ENCODE measurements at regions not wholly inside any gene's neighbourhood (a gene's known extent, or its start where the extent isn't known, plus 50 kb on each side); places are given as distances from the start of the nearest gene placed in this dataset.
"Not testable (repeated sequence)": the region's sequence is repeated elsewhere in the genome, so short reads cannot be mapped to it uniquely, and the experiment has no call there.

GRCh38 chr1:148334339-148335130 lies 148.6 kb downstream of the PPIAL4G start:
- no peak for DNase-seq (ENCODE audit: low read depth, low spot score)
- H3K4me3 ChIP-seq (ENCODE audit: low read depth, low read length), result peak overlapping the region; percentile 60
- TF ChIP-seq CTCF (IDR thresholded peaks at IDR 0.05; ENCODE audit: insufficient read depth, low read length, missing control alignments), result no peak
- CTCF ChIA-PET, result interaction anchor here (0.8 kb wide), 1 partner anchor 11 kb away, joined by 3 read pairs; no protein-coding TSS in a partner anchor
- POLR2A ChIA-PET, result no interaction called here

GRCh38 chr1:148333875-148334338 lies 149.2 kb downstream of the PPIAL4G start:
- DNase-seq (ENCODE audit: low read depth, low spot score), result no peak
- no peak for TF ChIP-seq CTCF (IDR thresholded peaks at IDR 0.05; ENCODE audit: insufficient read depth, low read length, missing control alignments)
- POLR2A ChIA-PET, result no interaction called here
- H3K4me3 ChIP-seq (ENCODE audit: low read depth, low read length), result peak overlapping the region; percentile 60
- CTCF ChIA-PET, result interaction anchor here (0.8 kb wide), 1 partner anchor 12 kb away, joined by 3 read pairs; no protein-coding TSS in a partner anchor

- CTCF ChIA-PET, result no interaction called here
- no peak overlapping the region for H3K4me3 ChIP-seq (ENCODE audit: low read depth, low read length)
- no peak for DNase-seq (ENCODE audit: low read depth, low spot score)
- POLR2A ChIA-PET, result no interaction called here
- no peak for TF ChIP-seq CTCF (IDR thresholded peaks at IDR 0.05; ENCODE audit: insufficient read depth, low read length, missing control alignments)
These were observed 154.2 kb downstream of the PPIAL4G start for GRCh38 chr1:148328884-148329283.

- CTCF ChIA-PET; POLR2A ChIA-PET; H3K4me3 ChIP-seq (ENCODE audit: low read depth, low read length); DNase-seq (ENCODE audit: low read depth, low spot score): not testable (repeated sequence)
These were observed 158.1 kb downstream of the PPIAL4G start for GRCh38 chr1:148325031-148325430.

GRCh38 chr1:148324465-148324864 lies 158.6 kb downstream of the PPIAL4G start:
- POLR2A ChIA-PET; CTCF ChIA-PET; H3K4me3 ChIP-seq (ENCODE audit: low read depth, low read length): not testable (repeated sequence)

GRCh38 chr1:148320079-148320478 lies 163.0 kb downstream of the PPIAL4G start:
- H3K4me3 ChIP-seq (ENCODE audit: low read depth, low read length); CTCF ChIA-PET; DNase-seq (ENCODE audit: low read depth, low spot score); POLR2A ChIA-PET: not testable (repeated sequence)

More at GRCh38 chr1:148324465-148324864, 158.6 kb downstream of the PPIAL4G start:
- DNase-seq (ENCODE audit: low read depth, low spot score), result not testable (repeated sequence)

- no peak overlapping the region for H3K4me3 ChIP-seq (ENCODE audit: low read depth, low read length)
- TF ChIP-seq CTCF (IDR thresholded peaks at IDR 0.05; ENCODE audit: insufficient read depth, low read length, missing control alignments), result no peak
- POLR2A ChIA-PET, result no interaction called here
- no peak for DNase-seq (ENCODE audit: low read depth, low spot score)
- CTCF ChIA-PET, result no interaction called here
These were observed 164.2 kb downstream of the PPIAL4G start for GRCh38 chr1:148318904-148319242.
